Ovary (tissue), 1 donor: ENCODE measurements at regions not wholly inside any gene's neighbourhood (a gene's known extent, or its start where the extent isn't known, plus 50 kb on each side); places are given as distances from the start of the nearest gene placed in this dataset.

Experiments used
- EP300 ChIP-seq: sonication (generic); formaldehyde crosslinking; IDR thresholded peaks from one replicate; pipeline ENCODE4 v1.6.1; 2017; ENCODE audit warnings: antibody characterized with exemption
- POLR2A ChIP-seq: fragments of 450-650 bp; IDR thresholded peaks from one replicate; pipeline ENCODE4 v1.6.1; 2017; ENCODE audit warnings: antibody characterized with exemption, mild to moderate bottlenecking, moderate library complexity

DNA sequence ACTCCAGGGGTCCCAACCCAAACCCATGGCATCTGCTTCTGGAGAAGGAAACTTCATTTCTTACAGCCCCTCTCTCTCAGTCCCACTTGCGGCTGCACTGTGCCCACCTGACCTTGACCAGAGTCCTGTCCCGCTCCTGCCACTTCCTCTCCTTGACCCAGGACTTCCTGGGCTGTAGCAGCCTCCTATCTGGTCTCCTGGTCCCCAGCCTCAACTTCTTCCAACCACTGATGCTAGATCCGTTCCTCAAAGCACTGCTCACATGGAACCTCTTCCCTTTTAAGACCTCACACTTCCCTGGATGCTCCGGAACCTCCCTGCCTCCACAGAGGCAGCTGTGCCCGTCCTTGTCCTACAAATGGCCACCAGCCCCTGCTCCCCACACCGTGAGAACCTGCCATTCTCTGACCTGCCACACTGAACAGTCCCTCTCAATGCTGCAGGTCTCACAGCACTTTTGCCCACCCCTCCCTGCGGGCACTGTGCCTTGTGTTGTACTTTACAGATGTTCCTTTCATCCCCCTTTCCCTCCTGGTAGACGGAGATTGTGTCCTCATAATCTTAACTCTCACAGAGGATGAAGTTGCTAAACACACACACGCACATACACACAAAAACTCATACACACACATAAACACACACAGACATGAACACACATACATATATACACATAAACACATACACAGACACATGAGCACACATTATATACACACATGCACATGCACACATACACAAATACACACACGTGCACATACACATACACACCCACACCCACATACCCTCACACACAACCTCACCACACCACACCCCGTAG, 59.6 kb upstream of the NXT1 start:
- TF ChIP-seq POLR2A: no peak
- no peak for TF ChIP-seq EP300
